ENCODE measurements at regions not wholly inside any gene's neighbourhood (a gene's known extent, or its start where the extent isn't known, plus 50 kb on each side); places are given as distances from the start of the nearest gene placed in this dataset.

DNA sequence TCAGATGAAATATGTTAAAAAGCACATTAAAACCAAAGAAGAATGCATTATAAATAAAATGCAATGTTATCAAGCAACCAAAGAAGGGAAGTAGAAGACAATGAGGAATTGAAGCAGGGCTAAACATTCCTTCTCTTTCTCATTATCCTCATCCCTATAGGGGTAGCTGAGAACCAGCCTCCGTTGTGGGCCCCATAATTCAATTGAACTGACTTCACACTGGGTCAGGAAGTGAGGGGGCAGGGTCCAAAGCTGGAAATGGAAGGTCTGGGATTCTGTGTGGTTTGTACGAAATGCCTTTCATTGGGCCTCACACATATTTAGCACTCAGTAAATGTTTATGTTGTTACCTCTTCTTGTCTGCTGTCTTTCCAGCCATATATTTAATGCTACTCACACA is 220.4 kb upstream of the CD180 start:
- no peak for DNase-seq
- H3K27me3 ChIP-seq (ENCODE audit: insufficient read depth, low read length) = no peaks in the 10 kb centered on the region
- H3K18ac ChIP-seq (ENCODE audit: insufficient read length, low read depth, low read length) = no peak overlapping the region
- H3K56ac ChIP-seq (ENCODE audit: insufficient read length, low read depth, low read length) = no peak overlapping the region
- no peak overlapping the region for H3K23ac ChIP-seq (ENCODE audit: insufficient read length, low read depth, low read length)
- no peaks in the 10 kb centered on the region for H3K9me3 ChIP-seq (ENCODE audit: control insufficient read depth, low read depth, low read length)
- H2BK20ac ChIP-seq (ENCODE audit: low read depth, low read length, poor library complexity, severe bottlenecking) = no peak overlapping the region
- H3K79me1 ChIP-seq (ENCODE audit: insufficient read depth, low read depth, low read length, poor library complexity, severe bottlenecking) = no peaks in the 10 kb centered on the region
- no peaks in the 10 kb centered on the region for H4K20me1 ChIP-seq (ENCODE audit: control insufficient read depth, insufficient read depth, insufficient read length)
- H3K14ac ChIP-seq (ENCODE audit: insufficient read depth, low read length) = no peak overlapping the region
- H3K27me3 Mint-ChIP-seq (ENCODE audit: low read depth) = peaks cover 7% of the 10 kb centered on the region
- H4K5ac ChIP-seq (ENCODE audit: insufficient read length, low read depth, low read length) = no peak overlapping the region
- H2BK12ac ChIP-seq (ENCODE audit: insufficient read length, low read depth, low read length) = no peak overlapping the region
- no peak overlapping the region for H3K9ac ChIP-seq (ENCODE audit: extremely low read depth, insufficient read length, low read length)
- H3K4ac ChIP-seq (ENCODE audit: low read depth, low read length) = no peak overlapping the region
- H3K4me2 ChIP-seq (ENCODE audit: insufficient read depth, insufficient read length, low read length) = no peak overlapping the region
- H3K36me3 Mint-ChIP-seq (ENCODE audit: insufficient read depth in 1 of 3, low read depth in 3 of 3) = no peaks in the 10 kb centered on the region; a peak in 1 of 7 replicates
- no peak overlapping the region for H3K27ac ChIP-seq (ENCODE audit: insufficient read length, low read depth, low read length)
- H2BK5ac ChIP-seq (ENCODE audit: insufficient read length, low read length) = no peak overlapping the region
- H3K23me2 ChIP-seq (ENCODE audit: insufficient read length, low read depth, low read length, poor library complexity, severe bottlenecking) = no peaks in the 10 kb centered on the region
- peaks cover 42 to 43% of the 10 kb centered on the region in 2 experiments for H3K4me1 Mint-ChIP-seq
- H3K4me1 ChIP-seq (ENCODE audit: insufficient read depth, low read length) = peaks cover 12% of the 10 kb centered on the region
- no peaks in the 10 kb centered on the region; a peak in 3 of 5 replicates for H3K9me3 Mint-ChIP-seq
- H2BK120ac ChIP-seq (ENCODE audit: low read depth, low read length, poor library complexity, severe bottlenecking) = no peak overlapping the region
- TF ChIP-seq, protein P1, sequence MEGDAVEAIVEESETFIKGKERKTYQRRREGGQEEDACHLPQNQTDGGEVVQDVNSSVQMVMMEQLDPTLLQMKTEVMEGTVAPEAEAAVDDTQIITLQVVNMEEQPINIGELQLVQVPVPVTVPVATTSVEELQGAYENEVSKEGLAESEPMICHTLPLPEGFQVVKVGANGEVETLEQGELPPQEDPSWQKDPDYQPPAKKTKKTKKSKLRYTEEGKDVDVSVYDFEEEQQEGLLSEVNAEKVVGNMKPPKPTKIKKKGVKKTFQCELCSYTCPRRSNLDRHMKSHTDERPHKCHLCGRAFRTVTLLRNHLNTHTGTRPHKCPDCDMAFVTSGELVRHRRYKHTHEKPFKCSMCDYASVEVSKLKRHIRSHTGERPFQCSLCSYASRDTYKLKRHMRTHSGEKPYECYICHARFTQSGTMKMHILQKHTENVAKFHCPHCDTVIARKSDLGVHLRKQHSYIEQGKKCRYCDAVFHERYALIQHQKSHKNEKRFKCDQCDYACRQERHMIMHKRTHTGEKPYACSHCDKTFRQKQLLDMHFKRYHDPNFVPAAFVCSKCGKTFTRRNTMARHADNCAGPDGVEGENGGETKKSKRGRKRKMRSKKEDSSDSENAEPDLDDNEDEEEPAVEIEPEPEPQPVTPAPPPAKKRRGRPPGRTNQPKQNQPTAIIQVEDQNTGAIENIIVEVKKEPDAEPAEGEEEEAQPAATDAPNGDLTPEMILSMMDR (conservative IDR thresholded peaks at IDR 0.05) = no peak
- H2AFZ ChIP-seq (ENCODE audit: low read length) = no peak overlapping the region
- no peak overlapping the region for H4K8ac ChIP-seq (replicated peaks; ENCODE audit: insufficient read length, low read depth, low read length)
- no peak overlapping the region for H3K4me3 Mint-ChIP-seq
- H3K27ac Mint-ChIP-seq = no peak overlapping the region
- H2AK5ac ChIP-seq (ENCODE audit: insufficient read length, low read length) = no peak overlapping the region
- H4K91ac ChIP-seq (ENCODE audit: insufficient read length, low read depth, low read length) = no peak overlapping the region
- H3T11ph ChIP-seq (ENCODE audit: low read length) = no peak overlapping the region
- no CpG with 5 or more reads among the region's 2 CpGs for WGBS (ENCODE audit: extremely low coverage, insufficient read length, low lambda C conversion rate)
- H3K79me2 ChIP-seq (ENCODE audit: insufficient read depth, low read length) = no peaks in the 10 kb centered on the region
- no peak overlapping the region for H2BK15ac ChIP-seq (ENCODE audit: low read depth, low read length)
